Vagina (tissue), 2 donors: ENCODE measurements at regions not wholly inside any gene's neighbourhood (a gene's known extent, or its start where the extent isn't known, plus 50 kb on each side); places are given as distances from the start of the nearest gene placed in this dataset.

Experiments
- DNase-seq, 2 donors: peaks; one replicate each; pipeline ENCODE4 v3.0.0-alpha.2; 2017; ENCODE audit errors: extremely low spot score in 2 of 2
- H3K27ac ChIP-seq: fragments of 200-600 bp; sonication (generic); one replicate; pipeline ENCODE4 v1.5.1; 2019
- H3K27me3 ChIP-seq: fragments of 200-600 bp; sonication (generic); one replicate; pipeline ENCODE4 v1.5.1; 2019
- H3K36me3 ChIP-seq, 2 donors: fragments of 200-600 bp; sonication (generic); one replicate each; pipeline ENCODE4 v1.5.1; 2017 to 2019
- H3K4me1 ChIP-seq: fragments of 200-600 bp; sonication (generic); one replicate; pipeline ENCODE4 v1.5.1; 2019
- H3K4me3 ChIP-seq, 2 donors: fragments of 200-600 bp; sonication (generic); 1 replicate in 1 of 2; 2 replicates in 1 of 2; pipeline ENCODE4 v1.5.1; 2016 to 2019
- H3K9me3 ChIP-seq: fragments of 200-600 bp; sonication (generic); one replicate; pipeline ENCODE4 v1.5.1; 2019
- CTCF ChIP-seq, 3 experiments: fragments of 450-650 bp in 2 of 3; fragments of 200-600 bp in 1 of 3; sonication (generic) in 1 of 3; IDR thresholded peaks; one replicate each; pipeline ENCODE4 v1.5.1; 2017 to 2019; ENCODE audit warnings: antibody characterized with exemption in 3 of 3, mild to moderate bottlenecking in 2 of 3, moderate library complexity in 2 of 3
- POLR2A ChIP-seq, 2 donors: fragments of 450-650 bp; IDR thresholded peaks; one replicate each; pipeline ENCODE4 v1.6.1; 2017; ENCODE audit warnings: antibody characterized with exemption in 2 of 2, mild to moderate bottlenecking in 2 of 2, moderate library complexity in 2 of 2
- POLR2AphosphoS5 ChIP-seq, 2 donors: sonication (generic); formaldehyde crosslinking; IDR thresholded peaks; one replicate each; pipeline ENCODE4 v1.9.0; 2017; ENCODE audit warnings: antibody characterized with exemption in 2 of 2, mild to moderate bottlenecking in 2 of 2, low read depth in 1 of 2; ENCODE audit not compliant: insufficient read depth in 1 of 2
- intact Hi-C: fragments of 100-400 bp; cut with DNase I; formaldehyde crosslinking; loops from one replicate; pipeline ENCODE4 v1.15.1; 2023

DNA sequence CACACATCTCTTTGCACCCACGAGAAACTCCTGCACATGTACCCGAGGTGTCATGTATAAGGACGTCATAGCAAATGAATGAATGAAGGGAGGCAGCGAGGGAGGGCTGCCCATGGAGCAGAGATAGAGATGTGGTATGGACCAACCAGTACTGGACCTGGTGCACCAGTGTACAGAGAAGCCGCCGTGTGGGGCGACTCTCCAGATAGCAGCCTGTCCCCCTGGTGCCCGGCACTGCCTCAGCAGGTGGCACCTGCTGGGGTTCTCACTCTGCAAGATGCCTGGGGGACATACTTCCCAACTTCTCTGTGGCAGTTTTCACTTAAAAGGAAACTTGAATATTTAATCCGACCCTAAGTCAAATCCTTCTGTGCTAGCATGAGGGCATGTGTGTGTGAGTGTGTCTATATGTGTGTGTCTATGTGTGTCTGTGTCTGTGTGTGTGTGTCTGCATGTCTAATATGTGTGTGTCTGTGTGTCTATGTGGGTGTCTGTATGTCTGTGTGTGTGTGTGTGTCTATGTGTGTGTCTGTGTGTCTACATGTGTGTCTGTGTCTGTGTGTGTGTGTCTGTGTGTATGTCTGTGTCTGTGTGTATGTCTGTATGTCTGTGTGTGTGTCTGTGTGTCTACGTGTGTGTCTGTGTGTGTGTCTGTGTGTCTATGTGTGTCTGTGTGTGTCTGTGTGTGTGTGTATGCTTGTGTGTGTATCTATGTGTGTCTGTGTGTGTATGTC lies 132.0 kb downstream of the RNASET2 start:
- Histone ChIP-seq H3K9me3 (no peaks in the 10 kb centered on the region), H3K4me1 (no peaks in the 10 kb centered on the region), H3K36me3 (no peaks in the 10 kb centered on the region), H3K27me3 (no peaks in the 10 kb centered on the region), H3K4me3 (no peak overlapping the region), H3K27ac (no peak overlapping the region)
- DNase-seq, result no peak
- intact Hi-C loops, result no loop called here
- TF ChIP-seq POLR2A (IDR thresholded peaks at IDR 0.05) (no peak), CTCF (IDR thresholded peaks at IDR 0.05) (no peak), POLR2AphosphoS5 (IDR thresholded peaks at IDR 0.05; ENCODE audit: insufficient read depth in 1 of 2, low read depth in 1 of 2) (no peak)

DNA sequence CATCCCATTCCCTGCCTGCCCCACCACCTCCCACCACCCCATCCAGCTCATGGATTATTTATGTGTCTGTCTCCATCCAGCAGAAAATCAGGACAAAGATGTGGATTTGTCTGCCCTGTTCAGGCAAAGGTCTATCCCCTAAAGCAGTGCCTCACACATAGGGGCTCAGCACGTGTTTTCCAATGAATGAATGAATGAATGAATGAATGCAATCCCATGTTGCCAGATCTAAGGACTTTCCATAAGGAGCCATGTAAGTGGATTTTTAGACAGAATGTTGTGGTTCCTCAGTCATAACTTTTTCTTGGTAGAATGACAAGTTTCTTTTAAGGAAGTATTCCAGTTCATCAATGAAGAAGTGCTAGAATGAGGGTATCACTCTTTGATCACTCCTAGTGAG lies 133.7 kb downstream of the RNASET2 start:
- Histone ChIP-seq H3K36me3 (no peaks in the 10 kb centered on the region), H3K4me1 (no peaks in the 10 kb centered on the region), H3K4me3 (no peak overlapping the region), H3K27ac (no peak overlapping the region), H3K27me3 (no peaks in the 10 kb centered on the region), H3K9me3 (no peaks in the 10 kb centered on the region)
- TF ChIP-seq CTCF (IDR thresholded peaks at IDR 0.05), result no peak
- TF ChIP-seq POLR2A (IDR thresholded peaks at IDR 0.05), result no peak
- no peak for TF ChIP-seq POLR2AphosphoS5 (IDR thresholded peaks at IDR 0.05; ENCODE audit: insufficient read depth in 1 of 2, low read depth in 1 of 2)
- intact Hi-C loops, result loop anchor here (2.0 kb wide), 1 partner anchor 14 kb away; no protein-coding TSS in a partner anchor
- DNase-seq, result no peak

GRCh38 chr6:166820483-166820882 lies 135.9 kb downstream of the RNASET2 start:
- intact Hi-C loops, result no loop called here
- Histone ChIP-seq H3K27ac (no peak overlapping the region), H3K4me3 (no peak overlapping the region), H3K27me3 (no peaks in the 10 kb centered on the region), H3K4me1 (no peaks in the 10 kb centered on the region), H3K36me3 (no peaks in the 10 kb centered on the region), H3K9me3 (no peaks in the 10 kb centered on the region)
- TF ChIP-seq CTCF (IDR thresholded peaks at IDR 0.05), result no peak
- no peak for TF ChIP-seq POLR2A (IDR thresholded peaks at IDR 0.05)
- TF ChIP-seq POLR2AphosphoS5 (IDR thresholded peaks at IDR 0.05; ENCODE audit: insufficient read depth in 1 of 2, low read depth in 1 of 2), result no peak
- no peak for DNase-seq

DNA sequence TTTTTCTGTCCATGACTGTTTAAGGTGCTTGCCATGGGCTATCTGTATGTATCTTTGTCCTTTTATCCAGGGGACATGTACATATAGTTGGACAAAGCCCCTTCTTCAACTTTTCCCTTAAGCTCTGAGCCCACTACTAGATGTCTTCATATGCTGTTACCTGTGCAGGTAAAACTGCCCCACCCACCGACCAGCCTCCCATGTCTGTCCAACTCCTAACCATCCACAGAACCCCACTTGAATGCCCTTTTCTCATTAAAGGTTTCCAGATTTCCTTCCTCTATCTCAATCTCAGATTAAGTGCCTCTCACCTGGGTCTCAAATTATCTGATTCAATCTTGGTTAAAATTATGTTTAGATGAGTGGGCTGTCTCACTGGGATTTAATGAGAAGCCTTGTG lies 136.3 kb downstream of the RNASET2 start:
- Histone ChIP-seq H3K4me3 (no peak overlapping the region), H3K36me3 (no peaks in the 10 kb centered on the region), H3K4me1 (no peaks in the 10 kb centered on the region), H3K27me3 (no peaks in the 10 kb centered on the region), H3K9me3 (no peaks in the 10 kb centered on the region), H3K27ac (no peak overlapping the region)
- no peak for DNase-seq
- TF ChIP-seq POLR2A (IDR thresholded peaks at IDR 0.05), result no peak
- no peak for TF ChIP-seq POLR2AphosphoS5 (IDR thresholded peaks at IDR 0.05; ENCODE audit: insufficient read depth in 1 of 2, low read depth in 1 of 2)
- intact Hi-C loops, result no loop called here

GRCh38 chr6:166815629-166816028 lies 140.7 kb downstream of the RNASET2 start:
- no peak for DNase-seq
- H3K27ac ChIP-seq, result no peak overlapping the region
- H3K36me3 ChIP-seq, result no peaks in the 10 kb centered on the region
- H3K27me3 ChIP-seq, result no peaks in the 10 kb centered on the region
- intact Hi-C loops, result no loop called here
- no peaks in the 10 kb centered on the region for H3K4me1 ChIP-seq
- TF ChIP-seq CTCF (IDR thresholded peaks at IDR 0.05), result no peak
- no peak for TF ChIP-seq POLR2AphosphoS5 (IDR thresholded peaks at IDR 0.05; ENCODE audit: insufficient read depth in 1 of 2, low read depth in 1 of 2)
- TF ChIP-seq POLR2A (IDR thresholded peaks at IDR 0.05), result no peak
- no peaks in the 10 kb centered on the region for H3K9me3 ChIP-seq
- no peak overlapping the region for H3K4me3 ChIP-seq
